ENCODE measurements at regions not wholly inside any gene's neighbourhood (a gene's known extent, or its start where the extent isn't known, plus 50 kb on each side); places are given as distances from the start of the nearest gene placed in this dataset.
A peak's percentile ranks its signal among the peaks of the same experiment; 100 is the strongest.

DNA sequence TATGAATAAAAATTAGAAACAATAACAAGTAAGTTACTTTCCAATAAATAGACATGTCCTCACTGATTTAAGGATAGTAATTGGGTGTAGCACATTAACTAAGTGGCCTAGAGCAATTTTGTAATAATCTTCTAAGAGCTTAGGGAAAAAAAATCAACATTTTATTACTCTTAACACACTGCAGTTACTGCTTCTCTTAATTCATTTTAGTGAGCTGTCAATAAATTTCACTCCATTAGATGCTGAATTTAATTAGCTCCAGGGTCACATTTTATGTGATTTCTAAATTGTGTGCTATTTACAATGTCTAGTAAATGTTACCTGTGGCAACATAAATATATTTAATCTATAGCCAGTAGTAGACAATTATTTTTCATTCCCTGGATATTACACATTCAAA lies 612.0 kb downstream of the C4orf33 start:
- H3K9me3 ChIP-seq, result no peaks in the 10 kb centered on the region
- H3K27me3 ChIP-seq (ENCODE audit: low read depth), result no peaks in the 10 kb centered on the region
- no peak overlapping the region for H3K4me3 ChIP-seq
- H3K27ac ChIP-seq, result no peak overlapping the region
- no peaks in the 10 kb centered on the region for H3K36me3 ChIP-seq
- TF ChIP-seq, protein P1, sequence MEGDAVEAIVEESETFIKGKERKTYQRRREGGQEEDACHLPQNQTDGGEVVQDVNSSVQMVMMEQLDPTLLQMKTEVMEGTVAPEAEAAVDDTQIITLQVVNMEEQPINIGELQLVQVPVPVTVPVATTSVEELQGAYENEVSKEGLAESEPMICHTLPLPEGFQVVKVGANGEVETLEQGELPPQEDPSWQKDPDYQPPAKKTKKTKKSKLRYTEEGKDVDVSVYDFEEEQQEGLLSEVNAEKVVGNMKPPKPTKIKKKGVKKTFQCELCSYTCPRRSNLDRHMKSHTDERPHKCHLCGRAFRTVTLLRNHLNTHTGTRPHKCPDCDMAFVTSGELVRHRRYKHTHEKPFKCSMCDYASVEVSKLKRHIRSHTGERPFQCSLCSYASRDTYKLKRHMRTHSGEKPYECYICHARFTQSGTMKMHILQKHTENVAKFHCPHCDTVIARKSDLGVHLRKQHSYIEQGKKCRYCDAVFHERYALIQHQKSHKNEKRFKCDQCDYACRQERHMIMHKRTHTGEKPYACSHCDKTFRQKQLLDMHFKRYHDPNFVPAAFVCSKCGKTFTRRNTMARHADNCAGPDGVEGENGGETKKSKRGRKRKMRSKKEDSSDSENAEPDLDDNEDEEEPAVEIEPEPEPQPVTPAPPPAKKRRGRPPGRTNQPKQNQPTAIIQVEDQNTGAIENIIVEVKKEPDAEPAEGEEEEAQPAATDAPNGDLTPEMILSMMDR (IDR thresholded peaks at IDR 0.05), result no peak
- ATAC-seq, result no peak
- intact Hi-C loops (cut with DNase I), result no loop called here
- no peaks in the 10 kb centered on the region for H3K4me1 ChIP-seq
- DNase-seq, result no peak

DNA sequence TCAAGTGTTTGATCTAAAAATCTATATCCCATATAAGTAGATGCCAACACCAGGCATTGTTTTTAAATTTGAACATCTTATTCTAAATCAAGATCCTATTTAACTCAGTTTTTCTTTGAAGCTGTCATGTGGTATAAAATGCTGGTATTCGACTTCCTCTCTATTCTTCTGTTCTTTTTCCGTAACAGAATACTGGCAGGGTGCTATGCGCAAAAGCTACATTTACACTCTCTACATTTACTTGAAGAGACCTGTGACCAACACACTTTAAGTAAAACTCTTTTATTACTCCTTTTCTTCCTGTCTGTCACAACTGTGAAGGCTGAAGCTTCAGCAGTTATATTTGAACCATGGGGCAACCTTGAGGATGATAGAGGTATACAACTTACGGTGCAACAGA lies 612.8 kb downstream of the C4orf33 start:
- no peaks in the 10 kb centered on the region for H3K36me3 ChIP-seq
- TF ChIP-seq, protein P1 (IDR thresholded peaks at IDR 0.05), result no peak
- DNase-seq (no peak), ATAC-seq (no peak)
- H3K27ac ChIP-seq, result no peak overlapping the region
- no peaks in the 10 kb centered on the region for H3K9me3 ChIP-seq
- no peaks in the 10 kb centered on the region for H3K4me1 ChIP-seq
- H3K27me3 ChIP-seq (ENCODE audit: low read depth), result no peaks in the 10 kb centered on the region
- intact Hi-C loops (cut with DNase I), result no loop called here
- no peak overlapping the region for H3K4me3 ChIP-seq

- ATAC-seq, result no peak
- Histone ChIP-seq H3K4me3 (no peak overlapping the region), H3K27ac (no peak overlapping the region), H3K36me3 (no peaks in the 10 kb centered on the region), H3K4me1 (no peaks in the 10 kb centered on the region), H3K27me3 (ENCODE audit: low read depth) (no peaks in the 10 kb centered on the region), H3K9me3 (no peaks in the 10 kb centered on the region)
- DNase-seq, result no peak
- TF ChIP-seq, protein P1 (IDR thresholded peaks at IDR 0.05), result no peak
- intact Hi-C loops (cut with DNase I), result no loop called here
Observed at GRCh38 chr4:129738175-129738574, 642.2 kb downstream of the C4orf33 start.

- no peaks in the 10 kb centered on the region for H3K27me3 ChIP-seq (ENCODE audit: low read depth)
- peak; percentile 18 to 37 for ATAC-seq
- no peaks in the 10 kb centered on the region for H3K9me3 ChIP-seq
- no peak overlapping the region for H3K27ac ChIP-seq
- TF ChIP-seq, protein P1 (IDR thresholded peaks at IDR 0.05), result no peak
- intact Hi-C loops (cut with DNase I), result no loop called here
- no peaks in the 10 kb centered on the region for H3K36me3 ChIP-seq
- no peaks in the 10 kb centered on the region for H3K4me1 ChIP-seq
- peak; percentile 32 for DNase-seq
- H3K4me3 ChIP-seq, result no peak overlapping the region
Observed at GRCh38 chr4:129747756-129748155, 651.8 kb downstream of the C4orf33 start.

DNA sequence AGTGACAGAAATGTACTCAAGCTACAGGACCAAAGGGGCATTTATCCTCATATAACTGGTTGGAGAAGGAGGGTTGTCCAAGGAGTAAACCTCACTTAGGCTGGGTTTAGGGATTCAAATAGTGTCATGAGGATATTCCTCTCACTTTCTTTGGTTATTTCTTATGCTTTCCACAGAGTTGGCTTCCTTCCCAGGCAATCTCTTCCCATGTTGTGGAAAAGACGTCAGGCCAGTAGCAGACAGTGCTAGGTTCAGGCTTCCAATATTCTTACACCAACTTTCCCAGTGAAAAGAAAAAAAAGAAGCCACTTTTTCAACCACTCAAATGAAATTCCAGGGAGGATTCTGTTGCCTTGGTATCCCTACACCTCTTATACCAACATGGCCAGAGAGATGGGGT lies 653.0 kb downstream of the C4orf33 start:
- Histone ChIP-seq H3K27me3 (ENCODE audit: low read depth) (no peaks in the 10 kb centered on the region), H3K27ac (no peak overlapping the region), H3K9me3 (no peaks in the 10 kb centered on the region), H3K36me3 (no peaks in the 10 kb centered on the region), H3K4me1 (no peaks in the 10 kb centered on the region), H3K4me3 (no peak overlapping the region)
- TF ChIP-seq, protein P1 (IDR thresholded peaks at IDR 0.05), result no peak
- intact Hi-C loops (cut with DNase I), result no loop called here
- ATAC-seq (no peak), DNase-seq (no peak)

DNA sequence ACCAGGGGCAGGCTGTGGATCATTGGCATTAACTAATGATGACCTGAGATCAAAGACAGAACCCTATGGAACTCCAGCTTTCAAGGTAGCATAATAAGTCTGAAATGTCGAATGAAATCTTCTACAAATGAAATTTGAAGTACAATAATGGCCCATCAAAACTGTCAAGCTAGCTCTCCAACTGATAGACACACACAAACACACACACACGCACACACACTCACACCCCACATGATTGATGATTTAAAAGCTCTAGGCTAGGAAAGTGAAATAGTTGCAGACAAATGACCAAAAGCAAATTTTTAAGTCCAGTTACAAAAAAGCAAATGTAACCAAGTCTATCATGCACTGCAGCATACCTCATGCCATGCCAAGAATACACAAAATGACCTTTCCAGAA lies 655.7 kb downstream of the C4orf33 start:
- no peaks in the 10 kb centered on the region for H3K36me3 ChIP-seq
- no peaks in the 10 kb centered on the region for H3K4me1 ChIP-seq
- intact Hi-C loops (cut with DNase I), result no loop called here
- ATAC-seq (no peak), DNase-seq (no peak)
- H3K4me3 ChIP-seq, result no peak overlapping the region
- TF ChIP-seq, protein P1 (IDR thresholded peaks at IDR 0.05), result no peak
- no peaks in the 10 kb centered on the region for H3K9me3 ChIP-seq
- H3K27ac ChIP-seq, result no peak overlapping the region
- no peaks in the 10 kb centered on the region for H3K27me3 ChIP-seq (ENCODE audit: low read depth)

All from lower lobe of right lung (tissue), 2 donors.